HEK293 (cell line): ENCODE measurements at regions not wholly inside any gene's neighbourhood (a gene's known extent, or its start where the extent isn't known, plus 50 kb on each side); places are given as distances from the start of the nearest gene placed in this dataset.

Source experiments
- CTCF ChIA-PET: fragments of 350-600 bp; formaldehyde crosslinking; extraction: SDS; loops from one replicate; lab custom pipeline; 2021; ENCODE audit warnings: antibody characterized with exemption; lab: Yijun Ruan, JAX
- POLR2A ChIA-PET: fragments of 300-600 bp; formaldehyde crosslinking; extraction: SDS; loops from one replicate; lab custom pipeline; 2020; ENCODE audit warnings: antibody characterized with exemption, inconsistent platforms; lab: Yijun Ruan, JAX
- H3K27ac ChIP-seq: fragments of 200-500 bp; sonication (Bioruptor generic); 2 replicates; pipeline ENCODE4 v1.5.1; 2014; ENCODE audit warnings: low read depth, low read length, control low read depth, inconsistent platforms; ENCODE audit errors: extremely low read depth
- H3K36me3 ChIP-seq, 2 experiments: fragments of 200-500 bp in 1 of 2; sonication (Bioruptor generic) in 1 of 2; 1 replicate in 1 of 2; 2 replicates in 1 of 2; pipeline ENCODE4 v1.5.1; 2014 to 2017; ENCODE audit warnings: inconsistent platforms in 2 of 2, low read length in 2 of 2; ENCODE audit not compliant: control insufficient read depth in 2 of 2, insufficient read depth in 1 of 2
- H3K4me1 ChIP-seq: fragments of 200-500 bp; sonication (Bioruptor generic); 2 replicates; pipeline ENCODE4 v1.5.1; 2014; ENCODE audit warnings: mild to moderate bottlenecking, low read length, inconsistent platforms; ENCODE audit not compliant: control insufficient read depth, insufficient read depth
- H3K4me3 ChIP-seq: 2 replicates; pipeline ENCODE4 v1.5.1; 2011; ENCODE audit warnings: low read depth, mild to moderate bottlenecking, control low read depth, low read length, moderate library complexity
- H3K9me3 ChIP-seq: fragments of 200-500 bp; sonication (Bioruptor generic); 2 replicates; pipeline ENCODE4 v1.5.1; 2014; ENCODE audit warnings: low read depth, low read length, inconsistent platforms; ENCODE audit not compliant: control insufficient read depth, insufficient read depth
- KLF16 ChIP-seq: fragments of 450-650 bp; formaldehyde crosslinking; IDR thresholded peaks from 2 replicates; pipeline ENCODE4 v1.5.1; 2017; ENCODE audit warnings: missing biosample characterization, missing genetic modification characterization
- OVOL3 ChIP-seq: fragments of 450-650 bp; formaldehyde crosslinking; IDR thresholded peaks from 2 replicates; pipeline ENCODE4 v1.5.1; 2016; ENCODE audit warnings: missing biosample characterization, missing genetic modification characterization
- RBAK ChIP-seq: fragments of 450-650 bp; formaldehyde crosslinking; IDR thresholded peaks from 2 replicates; pipeline ENCODE4 v1.5.1; 2016; ENCODE audit warnings: missing biosample characterization, missing genetic modification characterization
- ZBTB7A ChIP-seq: fragments of 450-650 bp; formaldehyde crosslinking; IDR thresholded peaks from 2 replicates; pipeline ENCODE4 v1.5.1; 2016; ENCODE audit warnings: low read depth, missing biosample characterization, missing genetic modification characterization
- ZBTB8A ChIP-seq: fragments of 450-650 bp; formaldehyde crosslinking; IDR thresholded peaks from 2 replicates; pipeline ENCODE4 v1.5.1; 2016; ENCODE audit warnings: missing biosample characterization, missing genetic modification characterization
- ZFP69B ChIP-seq: fragments of 450-650 bp; formaldehyde crosslinking; IDR thresholded peaks from 2 replicates; pipeline ENCODE4 v1.5.1; 2016; ENCODE audit warnings: missing biosample characterization, missing genetic modification characterization
- ZNF138 ChIP-seq: fragments of 450-650 bp; formaldehyde crosslinking; IDR thresholded peaks from 2 replicates; pipeline ENCODE4 v1.5.1; 2016; ENCODE audit warnings: missing biosample characterization, missing genetic modification characterization, borderline replicate concordance
- ZNF148 ChIP-seq: fragments of 450-650 bp; formaldehyde crosslinking; IDR thresholded peaks from 2 replicates; pipeline ENCODE4 v1.5.0; 2017; ENCODE audit warnings: missing biosample characterization, missing genetic modification characterization, borderline replicate concordance
- ZNF175 ChIP-seq: fragments of 450-650 bp; formaldehyde crosslinking; IDR thresholded peaks from 2 replicates; pipeline ENCODE4 v1.5.1; 2016; ENCODE audit warnings: missing biosample characterization, missing genetic modification characterization
- ZNF202 ChIP-seq: fragments of 450-650 bp; formaldehyde crosslinking; IDR thresholded peaks from 2 replicates; pipeline ENCODE4 v1.5.1; 2016; ENCODE audit warnings: missing biosample characterization, missing genetic modification characterization, borderline replicate concordance
- ZNF214 ChIP-seq: fragments of 450-650 bp; formaldehyde crosslinking; IDR thresholded peaks from 2 replicates; pipeline ENCODE4 v1.5.1; 2017; ENCODE audit warnings: missing biosample characterization, mild to moderate bottlenecking, missing genetic modification characterization, borderline replicate concordance
- ZNF23 ChIP-seq: fragments of 450-650 bp; formaldehyde crosslinking; IDR thresholded peaks from 2 replicates; pipeline ENCODE4 v1.5.1; 2016; ENCODE audit warnings: missing biosample characterization, missing genetic modification characterization, borderline replicate concordance
- ZNF335 ChIP-seq: fragments of 450-650 bp; formaldehyde crosslinking; conservative IDR thresholded peaks from 2 replicates; pipeline ENCODE4 v1.5.1; 2016; ENCODE audit warnings: missing biosample characterization, missing genetic modification characterization
- ZNF362 ChIP-seq: fragments of 450-650 bp; formaldehyde crosslinking; IDR thresholded peaks from 2 replicates; pipeline ENCODE4 v1.5.1; 2016; ENCODE audit warnings: missing biosample characterization, missing genetic modification characterization
- ZNF544 ChIP-seq: fragments of 450-650 bp; formaldehyde crosslinking; IDR thresholded peaks from 2 replicates; pipeline ENCODE4 v1.5.0; 2017; ENCODE audit warnings: missing biosample characterization, missing genetic modification characterization
- ZNF639 ChIP-seq: fragments of 450-650 bp; formaldehyde crosslinking; IDR thresholded peaks from 2 replicates; pipeline ENCODE4 v1.5.1; 2016; ENCODE audit warnings: missing biosample characterization, missing genetic modification characterization
- ZNF654 ChIP-seq: fragments of 450-650 bp; formaldehyde crosslinking; IDR thresholded peaks from 2 replicates; pipeline ENCODE4 v1.5.1; 2016; ENCODE audit warnings: low read depth, missing biosample characterization, missing genetic modification characterization
- ZNF664 ChIP-seq: fragments of 450-650 bp; formaldehyde crosslinking; IDR thresholded peaks from 2 replicates; pipeline ENCODE4 v1.5.1; 2016; ENCODE audit warnings: missing biosample characterization, missing genetic modification characterization
- ZNF704 ChIP-seq: fragments of 450-650 bp; formaldehyde crosslinking; IDR thresholded peaks from 2 replicates; pipeline ENCODE4 v1.5.1; 2016; ENCODE audit warnings: missing biosample characterization, missing genetic modification characterization
- ZNF776 ChIP-seq: fragments of 450-650 bp; formaldehyde crosslinking; IDR thresholded peaks from 2 replicates; pipeline ENCODE4 v1.5.0; 2017; ENCODE audit warnings: missing biosample characterization, missing genetic modification characterization, borderline replicate concordance
- ZNF785 ChIP-seq: fragments of 450-650 bp; formaldehyde crosslinking; IDR thresholded peaks from 2 replicates; pipeline ENCODE4 v1.5.1; 2016; ENCODE audit warnings: missing biosample characterization, missing genetic modification characterization
- TF ChIP-seq, protein P1 (sequence below): fragments of 450-650 bp; formaldehyde crosslinking; IDR thresholded peaks from 2 replicates; pipeline ENCODE4 v1.5.1; 2016; ENCODE audit warnings: missing biosample characterization, missing genetic modification characterization
- TF ChIP-seq, protein P2 (sequence below): fragments of 450-650 bp; formaldehyde crosslinking; IDR thresholded peaks from 2 replicates; pipeline ENCODE4 v1.5.1; 2016; ENCODE audit warnings: missing biosample characterization, missing genetic modification characterization

- Histone ChIP-seq H3K9me3 (no peaks in the 10 kb centered on the region), H3K4me3 (no peak overlapping the region), H3K27ac (no peak overlapping the region), H3K36me3 (no peaks in the 10 kb centered on the region), H3K4me1 (no peaks in the 10 kb centered on the region)
- CTCF ChIA-PET, result no interaction called here
- TF ChIP-seq, protein P1, sequence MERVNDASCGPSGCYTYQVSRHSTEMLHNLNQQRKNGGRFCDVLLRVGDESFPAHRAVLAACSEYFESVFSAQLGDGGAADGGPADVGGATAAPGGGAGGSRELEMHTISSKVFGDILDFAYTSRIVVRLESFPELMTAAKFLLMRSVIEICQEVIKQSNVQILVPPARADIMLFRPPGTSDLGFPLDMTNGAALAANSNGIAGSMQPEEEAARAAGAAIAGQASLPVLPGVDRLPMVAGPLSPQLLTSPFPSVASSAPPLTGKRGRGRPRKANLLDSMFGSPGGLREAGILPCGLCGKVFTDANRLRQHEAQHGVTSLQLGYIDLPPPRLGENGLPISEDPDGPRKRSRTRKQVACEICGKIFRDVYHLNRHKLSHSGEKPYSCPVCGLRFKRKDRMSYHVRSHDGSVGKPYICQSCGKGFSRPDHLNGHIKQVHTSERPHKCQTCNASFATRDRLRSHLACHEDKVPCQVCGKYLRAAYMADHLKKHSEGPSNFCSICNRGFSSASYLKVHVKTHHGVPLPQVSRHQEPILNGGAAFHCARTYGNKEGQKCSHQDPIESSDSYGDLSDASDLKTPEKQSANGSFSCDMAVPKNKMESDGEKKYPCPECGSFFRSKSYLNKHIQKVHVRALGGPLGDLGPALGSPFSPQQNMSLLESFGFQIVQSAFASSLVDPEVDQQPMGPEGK (tag by site-specific recombination), result no peak
- no peak for TF ChIP-seq ZNF639 (tag by site-specific recombination)
- TF ChIP-seq ZBTB8A (tag by site-specific recombination), result no peak
- TF ChIP-seq RBAK (tag by site-specific recombination), result no peak
- TF ChIP-seq ZNF138 (tag by site-specific recombination), result no peak
- no peak for TF ChIP-seq ZNF148
- no peak for TF ChIP-seq ZNF776 (tag by site-specific recombination)
- no peak for TF ChIP-seq ZNF785 (tag by site-specific recombination)
- no peak for TF ChIP-seq ZNF335 (tag by site-specific recombination)
- TF ChIP-seq ZNF23, result no peak
- TF ChIP-seq ZNF664 (tag by site-specific recombination), result no peak
- no peak for TF ChIP-seq ZFP69B (tag by site-specific recombination)
- TF ChIP-seq KLF16, result no peak
- no peak for TF ChIP-seq ZNF544 (tag by site-specific recombination)
- no peak for TF ChIP-seq ZNF214 (tag by site-specific recombination)
- TF ChIP-seq ZNF202 (tag by site-specific recombination), result no peak
- POLR2A ChIA-PET, result no interaction called here
Measured at GRCh38 chr3:71881732-71882131, 96.8 kb upstream of the PROK2 start.

DNA sequence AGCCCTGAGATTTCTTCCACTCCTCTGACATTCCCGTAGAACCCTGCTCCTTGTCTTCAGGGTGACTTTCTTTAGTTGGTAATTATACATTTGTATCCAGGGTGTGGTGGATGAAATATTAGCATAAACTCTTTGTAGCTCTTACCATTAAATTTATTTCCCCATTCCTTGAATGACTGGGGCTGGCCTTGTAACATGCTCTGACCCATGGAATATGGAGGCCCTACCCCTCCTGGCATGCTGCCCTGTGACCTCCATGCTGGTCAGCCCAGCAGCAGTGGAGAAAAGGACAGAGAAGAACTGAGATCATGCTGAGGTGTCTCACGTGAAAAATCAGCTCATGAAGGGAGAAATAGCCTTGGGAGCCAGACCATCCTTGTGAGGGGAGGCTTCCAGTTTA lies 96.1 kb upstream of the PROK2 start:
- Histone ChIP-seq H3K9me3 (no peaks in the 10 kb centered on the region), H3K4me1 (no peaks in the 10 kb centered on the region; the same call in 1 of the 2 replicates), H3K27ac (no peak overlapping the region), H3K36me3 (no peaks in the 10 kb centered on the region), H3K4me3 (no peak overlapping the region)
- TF ChIP-seq ZBTB7A, result no peak
- TF ChIP-seq OVOL3 (tag by site-specific recombination), result no peak
- TF ChIP-seq ZNF362 (tag by site-specific recombination), result no peak
- no peak for TF ChIP-seq ZNF704
- TF ChIP-seq ZNF654, result no peak
- TF ChIP-seq, protein P2, sequence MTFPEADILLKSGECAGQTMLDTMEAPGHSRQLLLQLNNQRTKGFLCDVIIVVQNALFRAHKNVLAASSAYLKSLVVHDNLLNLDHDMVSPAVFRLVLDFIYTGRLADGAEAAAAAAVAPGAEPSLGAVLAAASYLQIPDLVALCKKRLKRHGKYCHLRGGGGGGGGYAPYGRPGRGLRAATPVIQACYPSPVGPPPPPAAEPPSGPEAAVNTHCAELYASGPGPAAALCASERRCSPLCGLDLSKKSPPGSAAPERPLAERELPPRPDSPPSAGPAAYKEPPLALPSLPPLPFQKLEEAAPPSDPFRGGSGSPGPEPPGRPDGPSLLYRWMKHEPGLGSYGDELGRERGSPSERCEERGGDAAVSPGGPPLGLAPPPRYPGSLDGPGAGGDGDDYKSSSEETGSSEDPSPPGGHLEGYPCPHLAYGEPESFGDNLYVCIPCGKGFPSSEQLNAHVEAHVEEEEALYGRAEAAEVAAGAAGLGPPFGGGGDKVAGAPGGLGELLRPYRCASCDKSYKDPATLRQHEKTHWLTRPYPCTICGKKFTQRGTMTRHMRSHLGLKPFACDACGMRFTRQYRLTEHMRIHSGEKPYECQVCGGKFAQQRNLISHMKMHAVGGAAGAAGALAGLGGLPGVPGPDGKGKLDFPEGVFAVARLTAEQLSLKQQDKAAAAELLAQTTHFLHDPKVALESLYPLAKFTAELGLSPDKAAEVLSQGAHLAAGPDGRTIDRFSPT (tag by site-specific recombination), result no peak
- TF ChIP-seq ZNF175 (tag by site-specific recombination), result no peak
- ChIA-PET CTCF (interaction anchor here (0.6 kb wide), 1 partner anchor 1007 kb away, joined by 3 read pairs; the partner anchor contains the start of gene GXYLT2), POLR2A (no interaction called here)
